ENCODE measurements at regions not wholly inside any gene's neighbourhood (a gene's known extent, or its start where the extent isn't known, plus 50 kb on each side); places are given as distances from the start of the nearest gene placed in this dataset.
"Not testable (repeated sequence)": the region's sequence is repeated elsewhere in the genome, so short reads cannot be mapped to it uniquely, and the experiment has no call there.

DNA sequence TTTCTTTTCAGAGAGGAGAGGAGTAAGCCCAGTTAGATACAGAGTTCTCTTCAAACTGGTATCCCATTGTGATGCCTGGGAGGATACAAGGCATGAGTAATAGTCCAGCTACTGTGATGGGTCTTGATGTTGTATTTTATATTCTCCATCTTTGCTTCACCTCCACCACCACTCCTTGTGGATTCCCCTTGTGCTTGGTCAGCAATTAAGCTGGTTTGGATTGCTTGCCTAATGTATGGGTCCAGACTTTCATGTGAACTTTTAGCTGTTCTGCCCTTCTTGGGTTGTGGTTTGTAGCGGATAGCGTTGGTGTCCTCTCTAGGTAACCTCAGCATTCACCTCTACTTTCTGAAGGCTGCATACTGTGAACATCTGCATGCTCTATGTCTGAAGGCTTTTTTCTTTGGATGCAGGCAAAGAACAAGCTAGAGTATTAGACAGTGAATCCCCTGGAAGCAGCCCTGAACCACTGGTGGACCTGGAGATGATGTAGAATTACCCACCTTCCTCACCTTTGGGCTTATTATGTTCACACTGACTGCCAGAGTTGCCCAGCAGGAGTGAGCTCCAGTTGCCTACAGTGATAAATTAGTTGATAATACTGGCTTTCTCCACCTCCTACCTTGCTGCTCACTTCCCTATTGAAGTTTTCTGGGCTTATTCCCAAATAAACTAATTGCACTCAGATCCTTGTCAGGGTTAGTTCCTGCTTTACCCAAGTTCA is 126.5 kb upstream of the MTPN start:
- no peak overlapping the region for H3K27ac Mint-ChIP-seq (ENCODE audit: unreplicated experiment)

DNA sequence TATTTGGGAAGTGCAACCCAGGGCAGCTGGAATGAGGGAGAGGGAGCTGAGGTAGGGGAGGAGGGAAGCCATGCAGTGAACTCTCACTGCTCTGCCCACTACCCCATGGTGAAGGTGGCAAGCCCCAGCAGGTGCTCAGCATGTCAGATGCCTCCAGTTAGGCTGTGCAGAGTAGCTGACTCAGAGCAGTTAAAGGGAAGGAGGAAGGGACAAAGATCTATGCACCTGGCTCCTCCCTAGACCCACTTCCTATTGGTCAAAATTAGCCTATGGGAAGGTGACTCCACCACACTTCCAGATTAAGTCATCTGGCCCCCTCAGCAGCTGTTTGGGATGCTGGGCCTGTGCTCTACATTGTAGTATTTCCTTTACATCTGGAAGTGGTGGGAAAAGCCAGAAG is 125.7 kb upstream of the MTPN start:
- H3K4me3 Mint-ChIP-seq (ENCODE audit: unreplicated experiment), result no peak overlapping the region
- H3K27ac Mint-ChIP-seq (ENCODE audit: unreplicated experiment), result no peak overlapping the region
- H3K27me3 Mint-ChIP-seq (ENCODE audit: unreplicated experiment), result peaks cover 4% of the 10 kb centered on the region
- H3K36me3 Mint-ChIP-seq (ENCODE audit: low read depth, unreplicated experiment), result no peaks in the 10 kb centered on the region
- H3K9me3 Mint-ChIP-seq (ENCODE audit: unreplicated experiment), result no peaks in the 10 kb centered on the region
- no peak for TF ChIP-seq CTCF (IDR thresholded peaks at IDR 0.05; ENCODE audit: unreplicated experiment)
- peaks cover 6% of the 10 kb centered on the region for H3K4me1 Mint-ChIP-seq (ENCODE audit: unreplicated experiment)
- no peak for DNase-seq (ENCODE audit: low spot score)

More for the DNA sequence above, 126.5 kb upstream of the MTPN start:
- no peak for DNase-seq (ENCODE audit: low spot score)
- TF ChIP-seq CTCF (IDR thresholded peaks at IDR 0.05; ENCODE audit: unreplicated experiment), result no peak
- Mint-ChIP-seq H3K27me3 (ENCODE audit: unreplicated experiment) (peaks cover 4% of the 10 kb centered on the region), H3K4me1 (ENCODE audit: unreplicated experiment) (peaks cover 6% of the 10 kb centered on the region), H3K4me3 (ENCODE audit: unreplicated experiment) (no peak overlapping the region), H3K9me3 (ENCODE audit: unreplicated experiment) (peaks cover 5% of the 10 kb centered on the region), H3K36me3 (ENCODE audit: low read depth, unreplicated experiment) (no peaks in the 10 kb centered on the region)

- H3K36me3 Mint-ChIP-seq (ENCODE audit: low read depth, unreplicated experiment); DNase-seq (ENCODE audit: low spot score); H3K27me3 Mint-ChIP-seq (ENCODE audit: unreplicated experiment); H3K27ac Mint-ChIP-seq (ENCODE audit: unreplicated experiment); H3K9me3 Mint-ChIP-seq (ENCODE audit: unreplicated experiment); H3K4me1 Mint-ChIP-seq (ENCODE audit: unreplicated experiment); H3K4me3 Mint-ChIP-seq (ENCODE audit: unreplicated experiment): not testable (repeated sequence)
Measured at GRCh38 chr7:136092714-136093113, 115.6 kb upstream of the MTPN start.

GRCh38 chr7:136087881-136088280 is 110.7 kb upstream of the MTPN start:
- no peaks in the 10 kb centered on the region for H3K4me1 Mint-ChIP-seq (ENCODE audit: unreplicated experiment)
- no peak for DNase-seq (ENCODE audit: low spot score)
- no peak overlapping the region for H3K27ac Mint-ChIP-seq (ENCODE audit: unreplicated experiment)
- no peaks in the 10 kb centered on the region for H3K27me3 Mint-ChIP-seq (ENCODE audit: unreplicated experiment)
- H3K36me3 Mint-ChIP-seq (ENCODE audit: low read depth, unreplicated experiment), result no peaks in the 10 kb centered on the region
- no peak overlapping the region for H3K4me3 Mint-ChIP-seq (ENCODE audit: unreplicated experiment)
- TF ChIP-seq CTCF (IDR thresholded peaks at IDR 0.05; ENCODE audit: unreplicated experiment), result no peak
- H3K9me3 Mint-ChIP-seq (ENCODE audit: unreplicated experiment), result no peaks in the 10 kb centered on the region

DNA sequence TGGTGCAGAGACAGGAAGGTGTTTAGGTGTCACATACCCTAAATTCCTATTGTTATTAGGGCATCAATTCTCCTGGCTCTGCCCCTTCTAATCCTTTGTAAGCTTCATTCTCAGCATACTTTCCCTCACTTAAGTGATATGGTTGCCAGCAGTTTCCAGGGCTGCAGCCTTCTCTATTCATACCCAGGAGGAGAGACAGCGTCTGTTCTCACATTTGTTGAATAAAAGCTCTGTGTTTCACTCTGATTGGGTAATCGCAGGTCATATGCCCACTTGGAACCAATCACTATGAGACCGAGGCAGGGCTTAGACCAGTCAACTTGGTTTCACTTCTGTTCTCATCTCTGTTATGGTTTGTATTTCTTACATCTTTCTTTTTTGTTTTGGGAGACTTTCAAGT is 109.6 kb upstream of the MTPN start:
- no peak for TF ChIP-seq CTCF (IDR thresholded peaks at IDR 0.05; ENCODE audit: unreplicated experiment)
- no peak overlapping the region for H3K27ac Mint-ChIP-seq (ENCODE audit: unreplicated experiment)
- no peaks in the 10 kb centered on the region for H3K9me3 Mint-ChIP-seq (ENCODE audit: unreplicated experiment)
- no peaks in the 10 kb centered on the region for H3K27me3 Mint-ChIP-seq (ENCODE audit: unreplicated experiment)
- no peaks in the 10 kb centered on the region for H3K36me3 Mint-ChIP-seq (ENCODE audit: low read depth, unreplicated experiment)
- DNase-seq (ENCODE audit: low spot score), result no peak
- no peak overlapping the region for H3K4me3 Mint-ChIP-seq (ENCODE audit: unreplicated experiment)
- H3K4me1 Mint-ChIP-seq (ENCODE audit: unreplicated experiment), result no peaks in the 10 kb centered on the region
